ENCODE measurements at regions not wholly inside any gene's neighbourhood (a gene's known extent, or its start where the extent isn't known, plus 50 kb on each side); places are given as distances from the start of the nearest gene placed in this dataset.

DNA sequence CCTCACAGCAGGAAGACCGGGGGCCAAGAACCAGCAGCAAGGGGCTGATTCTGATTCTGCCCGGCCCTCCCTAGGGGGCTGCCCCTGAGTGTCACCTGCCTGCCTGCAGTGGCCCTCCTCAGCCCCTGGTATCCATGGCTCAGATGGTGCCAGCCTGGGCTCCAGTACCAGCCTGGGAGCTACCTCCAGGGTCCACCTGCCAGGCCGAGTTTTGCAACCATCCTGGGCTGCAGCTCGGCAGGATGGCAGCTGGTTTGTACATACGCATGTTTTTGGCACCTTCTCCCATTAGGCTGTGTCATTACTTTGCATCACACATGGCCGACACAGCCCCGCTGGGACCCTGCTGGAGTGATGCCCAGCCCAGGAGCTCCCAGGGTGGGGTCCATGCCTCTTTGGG is 93.3 kb upstream of the WNT4 start:
- TF ChIP-seq L3MBTL2 (conservative IDR thresholded peaks at IDR 0.05) (no peak), FOXK2 (IDR thresholded peaks at IDR 0.05) (no peak), TARDBP (IDR thresholded peaks at IDR 0.05) (no peak), ELF4 (IDR thresholded peaks at IDR 0.05) (no peak), SUZ12 (IDR thresholded peaks at IDR 0.05) (no peak), HDGF (IDR thresholded peaks at IDR 0.05; ENCODE audit: borderline replicate concordance) (no peak), CTBP1 (IDR thresholded peaks at IDR 0.05; ENCODE audit: borderline replicate concordance) (no peak), NFRKB (IDR thresholded peaks at IDR 0.05) (no peak), SP1 (IDR thresholded peaks at IDR 0.05) (no peak), FOXA1 (IDR thresholded peaks at IDR 0.05) (no peak), BHLHE40 (IDR thresholded peaks at IDR 0.05; ENCODE audit: borderline replicate concordance) (no peak)
